DOHH2 (cell line): ENCODE measurements at regions not wholly inside any gene's neighbourhood (a gene's known extent, or its start where the extent isn't known, plus 50 kb on each side); places are given as distances from the start of the nearest gene placed in this dataset.

Experiments used
- H3F3A ChIP-seq: fragments of 200-600 bp; sonication (generic), shearing (Covaris generic); 2 replicates; pipeline ENCODE4 v1.6.0; 2016; ENCODE audit warnings: antibody characterized with exemption, mild to moderate bottlenecking; ENCODE audit not compliant: control insufficient read depth, insufficient read depth
- H3K27ac ChIP-seq: fragments of 200-600 bp; sonication (generic); 2 replicates; pipeline ENCODE4 v1.5.1; 2014; ENCODE audit warnings: low read depth, mild to moderate bottlenecking, low read length, moderate library complexity
- H3K27me3 ChIP-seq: fragments of 200-600 bp; sonication (generic); 2 replicates; pipeline ENCODE4 v1.6.1; 2014; ENCODE audit warnings: mild to moderate bottlenecking, low read length, mixed read lengths; ENCODE audit not compliant: control insufficient read depth
- H3K36me3 ChIP-seq: fragments of 200-600 bp; sonication (generic); 2 replicates; pipeline ENCODE4 v1.6.1; 2014; ENCODE audit warnings: mild to moderate bottlenecking, low read length, moderate library complexity, mixed read lengths; ENCODE audit not compliant: control insufficient read depth
- H3K4me1 ChIP-seq: fragments of 200-600 bp; sonication (generic); 2 replicates; pipeline ENCODE4 v1.6.1; 2014; ENCODE audit warnings: mild to moderate bottlenecking, low read length, mixed read lengths; ENCODE audit not compliant: control insufficient read depth
- H3K4me2 ChIP-seq: fragments of 200-600 bp; sonication (generic); 2 replicates; pipeline ENCODE4 v1.6.0; 2014; ENCODE audit warnings: mild to moderate bottlenecking, low read length, moderate library complexity
- H3K4me3 ChIP-seq: fragments of 200-600 bp; sonication (generic); 2 replicates; pipeline ENCODE4 v1.5.1; 2014; ENCODE audit warnings: mild to moderate bottlenecking, low read length, mixed read lengths
- H3K79me2 ChIP-seq: fragments of 200-600 bp; sonication (generic); 2 replicates; pipeline ENCODE4 v1.6.1; 2014; ENCODE audit warnings: mild to moderate bottlenecking, low read length, mixed read lengths; ENCODE audit not compliant: control insufficient read depth
- H3K9me2 ChIP-seq: fragments of 200-600 bp; sonication (generic); replicated peaks from 2 replicates; pipeline ENCODE4 v1.6.1; 2014; ENCODE audit warnings: mild to moderate bottlenecking, low read length, mixed read lengths; ENCODE audit not compliant: control insufficient read depth
- H3K9me3 ChIP-seq: fragments of 200-600 bp; sonication (generic); 2 replicates; pipeline ENCODE4 v1.6.1; 2014; ENCODE audit warnings: antibody characterized with exemption, low read length, mixed read lengths; ENCODE audit not compliant: control insufficient read depth, insufficient read depth
- H4K20me1 ChIP-seq: fragments of 200-600 bp; sonication (generic); 2 replicates; pipeline ENCODE4 v1.6.0; 2014; ENCODE audit warnings: low read depth, mild to moderate bottlenecking, antibody characterized with exemption, low read length, moderate library complexity; ENCODE audit not compliant: control insufficient read depth, insufficient read depth
- EZH2phosphoT487 ChIP-seq: fragments of 200-600 bp; sonication (generic); IDR thresholded peaks from 2 replicates; pipeline ENCODE4 v1.6.1; 2017; ENCODE audit warnings: borderline replicate concordance, mild to moderate bottlenecking, antibody characterized with exemption, low read length, moderate library complexity, mixed read lengths
- TF ChIP-seq, protein P1 (sequence below): fragments of 200-600 bp; sonication (generic); IDR thresholded peaks from one replicate; pipeline ENCODE4 v1.5.1; 2014; ENCODE audit warnings: antibody characterized with exemption, mild to moderate bottlenecking, low read depth, low read length; ENCODE audit not compliant: poor library complexity, severe bottlenecking

DNA sequence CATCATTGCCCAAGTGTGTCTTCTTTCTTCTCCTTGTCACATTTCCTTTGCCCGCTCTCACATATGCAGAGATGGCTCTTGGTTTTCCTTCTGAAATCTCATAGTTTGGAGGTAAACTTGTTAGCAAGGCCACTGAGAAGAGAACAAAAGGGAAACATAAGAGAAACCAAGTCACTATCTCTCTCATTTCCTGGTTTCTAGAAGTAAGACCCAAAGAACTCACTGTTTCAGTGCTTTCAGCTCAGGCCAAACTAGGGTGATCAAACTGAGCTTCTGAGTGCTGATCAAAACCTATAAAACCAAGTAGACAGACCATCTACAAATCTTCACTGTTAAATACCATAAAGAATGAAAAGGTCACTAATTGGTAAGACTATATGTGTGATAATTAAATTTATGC lies 275.4 kb upstream of the BTG1 start:
- H3K4me1 ChIP-seq: peaks cover 22% of the 10 kb centered on the region
- H3K4me3 ChIP-seq: no peak overlapping the region
- H3K9me3 ChIP-seq: no peaks in the 10 kb centered on the region
- H3K27ac ChIP-seq: no peak overlapping the region
- H3F3A ChIP-seq: no peaks in the 10 kb centered on the region
- no peaks in the 10 kb centered on the region for H3K9me2 ChIP-seq
- no peaks in the 10 kb centered on the region for H4K20me1 ChIP-seq
- no peak overlapping the region for H3K4me2 ChIP-seq
- H3K36me3 ChIP-seq: no peaks in the 10 kb centered on the region
- no peaks in the 10 kb centered on the region for H3K79me2 ChIP-seq
- TF ChIP-seq EZH2phosphoT487: no peak
- TF ChIP-seq, protein P1, sequence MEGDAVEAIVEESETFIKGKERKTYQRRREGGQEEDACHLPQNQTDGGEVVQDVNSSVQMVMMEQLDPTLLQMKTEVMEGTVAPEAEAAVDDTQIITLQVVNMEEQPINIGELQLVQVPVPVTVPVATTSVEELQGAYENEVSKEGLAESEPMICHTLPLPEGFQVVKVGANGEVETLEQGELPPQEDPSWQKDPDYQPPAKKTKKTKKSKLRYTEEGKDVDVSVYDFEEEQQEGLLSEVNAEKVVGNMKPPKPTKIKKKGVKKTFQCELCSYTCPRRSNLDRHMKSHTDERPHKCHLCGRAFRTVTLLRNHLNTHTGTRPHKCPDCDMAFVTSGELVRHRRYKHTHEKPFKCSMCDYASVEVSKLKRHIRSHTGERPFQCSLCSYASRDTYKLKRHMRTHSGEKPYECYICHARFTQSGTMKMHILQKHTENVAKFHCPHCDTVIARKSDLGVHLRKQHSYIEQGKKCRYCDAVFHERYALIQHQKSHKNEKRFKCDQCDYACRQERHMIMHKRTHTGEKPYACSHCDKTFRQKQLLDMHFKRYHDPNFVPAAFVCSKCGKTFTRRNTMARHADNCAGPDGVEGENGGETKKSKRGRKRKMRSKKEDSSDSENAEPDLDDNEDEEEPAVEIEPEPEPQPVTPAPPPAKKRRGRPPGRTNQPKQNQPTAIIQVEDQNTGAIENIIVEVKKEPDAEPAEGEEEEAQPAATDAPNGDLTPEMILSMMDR: no peak
- no peaks in the 10 kb centered on the region for H3K27me3 ChIP-seq

DNA sequence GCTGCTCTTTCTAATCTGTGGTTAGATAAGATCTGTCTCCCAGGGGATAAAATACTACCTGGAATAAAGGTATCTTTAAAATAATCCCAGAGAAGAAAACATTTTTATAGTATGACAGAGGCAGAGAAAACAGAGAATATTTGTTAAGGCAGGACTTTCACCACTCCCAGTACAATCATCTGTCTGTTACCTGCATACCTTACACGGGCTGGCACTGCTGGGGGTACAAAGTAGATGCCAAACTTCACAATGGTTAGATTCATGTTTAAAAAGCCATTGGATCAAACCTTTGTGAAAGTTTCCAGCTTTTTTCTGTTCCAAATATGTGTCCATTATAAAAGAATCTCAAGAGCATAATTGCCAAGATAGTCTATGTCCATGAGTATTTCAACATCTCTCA lies 273.6 kb upstream of the BTG1 start:
- no peak for TF ChIP-seq EZH2phosphoT487
- TF ChIP-seq, protein P1: no peak
- no peak overlapping the region for H3K4me3 ChIP-seq
- no peaks in the 10 kb centered on the region for H3K9me3 ChIP-seq
- H3K36me3 ChIP-seq: no peaks in the 10 kb centered on the region
- no peaks in the 10 kb centered on the region for H4K20me1 ChIP-seq
- H3K27me3 ChIP-seq: no peaks in the 10 kb centered on the region
- H3K79me2 ChIP-seq: no peaks in the 10 kb centered on the region
- H3F3A ChIP-seq: no peaks in the 10 kb centered on the region
- H3K4me1 ChIP-seq: peaks cover 21% of the 10 kb centered on the region
- no peak overlapping the region for H3K27ac ChIP-seq
- no peaks in the 10 kb centered on the region for H3K9me2 ChIP-seq
- H3K4me2 ChIP-seq: no peak overlapping the region

DNA sequence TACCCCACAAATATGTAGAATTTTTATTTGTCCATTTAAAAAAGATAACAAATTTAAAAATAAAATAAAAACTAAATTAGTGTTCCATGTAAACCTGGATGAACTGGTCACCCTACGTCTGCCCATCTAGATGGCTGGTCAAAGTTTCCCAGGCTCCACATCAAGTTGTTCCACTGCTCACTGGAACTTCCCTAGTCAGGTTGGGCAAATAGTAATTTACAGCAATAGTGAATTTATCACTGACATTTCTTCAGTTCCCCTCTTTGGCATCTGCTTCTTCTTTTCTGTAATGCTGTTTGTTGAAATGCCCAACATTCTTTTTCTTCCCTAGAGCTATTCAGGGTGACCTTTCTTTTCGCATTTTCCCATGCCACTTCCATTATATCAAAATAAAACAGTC lies 272.7 kb upstream of the BTG1 start:
- Histone ChIP-seq H4K20me1 (no peaks in the 10 kb centered on the region), H3K27ac (no peak overlapping the region), H3K9me2 (no peaks in the 10 kb centered on the region), H3K36me3 (no peaks in the 10 kb centered on the region), H3K27me3 (no peaks in the 10 kb centered on the region), H3K4me3 (no peak overlapping the region), H3K79me2 (no peaks in the 10 kb centered on the region), H3K9me3 (no peaks in the 10 kb centered on the region), H3K4me2 (no peak overlapping the region), H3F3A (no peaks in the 10 kb centered on the region), H3K4me1 (peaks cover 14% of the 10 kb centered on the region)
- no peak for TF ChIP-seq EZH2phosphoT487
- TF ChIP-seq, protein P1: no peak

DNA sequence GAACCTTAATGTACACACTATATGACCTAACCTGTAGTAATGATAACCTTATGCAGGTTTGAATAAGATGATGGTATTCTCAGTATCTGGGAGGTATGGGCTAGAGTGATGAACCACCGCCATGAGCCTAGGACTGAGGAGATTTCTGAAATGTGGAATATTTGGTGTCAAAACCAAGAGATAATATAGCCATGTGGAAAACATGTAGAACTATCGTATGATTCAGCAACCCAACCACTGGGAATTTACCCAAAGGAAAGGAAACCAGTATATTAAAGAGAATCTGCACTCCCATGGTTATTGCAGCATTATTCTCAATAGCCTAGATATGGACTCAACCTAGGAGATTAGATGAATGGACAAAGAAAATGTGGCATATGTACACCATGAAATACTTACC lies 271.7 kb upstream of the BTG1 start:
- Histone ChIP-seq H3K4me1 (peaks cover 11% of the 10 kb centered on the region), H3K79me2 (no peaks in the 10 kb centered on the region), H3F3A (no peaks in the 10 kb centered on the region), H3K27me3 (no peaks in the 10 kb centered on the region), H3K9me3 (no peaks in the 10 kb centered on the region), H3K4me2 (no peak overlapping the region), H4K20me1 (no peaks in the 10 kb centered on the region), H3K36me3 (no peaks in the 10 kb centered on the region), H3K4me3 (no peak overlapping the region), H3K27ac (no peak overlapping the region), H3K9me2 (no peaks in the 10 kb centered on the region)
- no peak for TF ChIP-seq EZH2phosphoT487
- TF ChIP-seq, protein P1: no peak
